Hepatocyte (in vitro differentiated cells): ENCODE measurements at regions not wholly inside any gene's neighbourhood (a gene's known extent, or its start where the extent isn't known, plus 50 kb on each side); places are given as distances from the start of the nearest gene placed in this dataset.

Source experiments
- DNase-seq: peaks from one replicate; pipeline ENCODE4 v3.0.0-alpha.2; 2016; ENCODE audit warnings: low spot score
- H2AFZ ChIP-seq: fragments of 200-600 bp; sonication (generic); 2 replicates; pipeline ENCODE4 v1.6.0; 2016; ENCODE audit warnings: antibody characterized with exemption, mild to moderate bottlenecking
- H3K27ac ChIP-seq: fragments of 200-600 bp; sonication (generic); 2 replicates; pipeline ENCODE4 v1.5.1; 2016; ENCODE audit warnings: mild to moderate bottlenecking
- H3K27me3 ChIP-seq: fragments of 200-600 bp; sonication (generic); 2 replicates; pipeline ENCODE4 v1.6.1; 2016
- H3K36me3 ChIP-seq: fragments of 200-600 bp; sonication (generic); replicated peaks from 2 replicates; pipeline ENCODE4 v1.5.1; 2016; ENCODE audit warnings: low read depth; ENCODE audit not compliant: insufficient read depth
- H3K4me1 ChIP-seq: fragments of 200-600 bp; sonication (generic); 2 replicates; pipeline ENCODE4 v1.5.1; 2016; ENCODE audit warnings: mild to moderate bottlenecking, moderate library complexity; ENCODE audit not compliant: insufficient read depth
- H3K4me2 ChIP-seq: fragments of 200-600 bp; sonication (generic); 2 replicates; pipeline ENCODE4 v1.6.0; 2016
- H3K4me3 ChIP-seq: fragments of 200-600 bp; sonication (generic); 2 replicates; pipeline ENCODE4 v1.5.1; 2016; ENCODE audit warnings: mild to moderate bottlenecking
- H3K79me2 ChIP-seq: fragments of 200-600 bp; sonication (generic); 2 replicates; pipeline ENCODE4 v1.6.0; 2017; ENCODE audit warnings: mild to moderate bottlenecking
- H3K9me2 ChIP-seq: fragments of 200-600 bp; sonication (generic); replicated peaks from 2 replicates; pipeline ENCODE4 v1.6.0; 2017; ENCODE audit warnings: mild to moderate bottlenecking; ENCODE audit not compliant: insufficient read depth
- H3K9me3 ChIP-seq: fragments of 200-600 bp; sonication (generic); 2 replicates; pipeline ENCODE4 v1.5.1; 2016; ENCODE audit warnings: low read depth, mild to moderate bottlenecking
- H4K20me1 ChIP-seq: fragments of 200-600 bp; sonication (generic); 2 replicates; pipeline ENCODE4 v1.6.0; 2016; ENCODE audit warnings: mild to moderate bottlenecking; ENCODE audit not compliant: insufficient read depth, poor library complexity, severe bottlenecking
- CTCF ChIP-seq: fragments of 200-600 bp; sonication (generic); IDR thresholded peaks from 2 replicates; pipeline ENCODE4 v1.5.1; 2016; ENCODE audit warnings: antibody characterized with exemption, mild to moderate bottlenecking; ENCODE audit not compliant: poor library complexity
- EZH2 ChIP-seq: fragments of 200-600 bp; sonication (generic); IDR thresholded peaks from 2 replicates; pipeline ENCODE4 v1.6.1; 2016; ENCODE audit warnings: antibody characterized with exemption, mild to moderate bottlenecking, borderline replicate concordance
- EZH2phosphoT487 ChIP-seq: fragments of 200-600 bp; sonication (generic); IDR thresholded peaks from one replicate; pipeline ENCODE4 v1.6.1; 2018; ENCODE audit warnings: antibody characterized with exemption, mild to moderate bottlenecking, low read depth, moderate library complexity; ENCODE audit not compliant: unreplicated experiment, severe bottlenecking
- WGBS: methylation state at CpG from one replicate; pipeline ENCODE4 v1.1.6; 2016; ENCODE audit warnings: low lambda C conversion rate; ENCODE audit errors: missing lambda C conversion rate; 5-methylcytosine and 5-hydroxymethylcytosine counted together

- Histone ChIP-seq H3K4me3 (no peak overlapping the region), H3K79me2 (no peaks in the 10 kb centered on the region), H3K4me2 (no peak overlapping the region), H3K27me3 (no peaks in the 10 kb centered on the region), H3K36me3 (no peaks in the 10 kb centered on the region), H3K27ac (no peak overlapping the region), H3K4me1 (no peaks in the 10 kb centered on the region), H3K9me3 (no peaks in the 10 kb centered on the region), H4K20me1 (no peaks in the 10 kb centered on the region), H2AFZ (no peak overlapping the region), H3K9me2 (no peaks in the 10 kb centered on the region)
- DNase-seq, result no peak
- no peak for TF ChIP-seq CTCF
- no peak for TF ChIP-seq EZH2
- TF ChIP-seq EZH2phosphoT487, result no peak
- WGBS, result 86% methylated on average over 3 of the region's 3 CpGs
Observed at GRCh38 chr21:15508554-15508953, 221.2 kb upstream of the USP25 start.

GRCh38 chr21:15514073-15514946, 215.5 kb upstream of the USP25 start:
- Histone ChIP-seq H3K79me2 (no peaks in the 10 kb centered on the region), H3K4me1 (no peaks in the 10 kb centered on the region), H3K9me3 (no peaks in the 10 kb centered on the region), H3K9me2 (no peaks in the 10 kb centered on the region), H2AFZ (no peak overlapping the region), H3K27ac (peak overlapping the region; percentile 49), H3K4me2 (peak overlapping the region; percentile 60), H3K4me3 (no peak overlapping the region), H3K27me3 (no peaks in the 10 kb centered on the region), H4K20me1 (no peaks in the 10 kb centered on the region), H3K36me3 (no peaks in the 10 kb centered on the region)
- DNase-seq, result peak; percentile 40
- WGBS, result 66% methylated on average over 8 of the region's 8 CpGs
- TF ChIP-seq CTCF (no peak), EZH2phosphoT487 (no peak), EZH2 (no peak)

GRCh38 chr21:15515908-15516307, 213.9 kb upstream of the USP25 start:
- Histone ChIP-seq H3K27ac (no peak overlapping the region), H4K20me1 (no peaks in the 10 kb centered on the region)
- WGBS, result 70% methylated on average over 2 of the region's 2 CpGs

More at GRCh38 chr21:15515908-15516307, 213.9 kb upstream of the USP25 start:
- Histone ChIP-seq H3K36me3 (no peaks in the 10 kb centered on the region), H3K4me2 (no peak overlapping the region), H3K79me2 (no peaks in the 10 kb centered on the region), H3K9me3 (no peaks in the 10 kb centered on the region), H3K4me1 (no peaks in the 10 kb centered on the region), H3K9me2 (no peaks in the 10 kb centered on the region), H2AFZ (no peak overlapping the region), H3K27me3 (no peaks in the 10 kb centered on the region), H3K4me3 (no peak overlapping the region)
- no peak for DNase-seq
- TF ChIP-seq EZH2phosphoT487, result no peak
- TF ChIP-seq EZH2, result no peak
- no peak for TF ChIP-seq CTCF
